ENCODE measurements at regions not wholly inside any gene's neighbourhood (a gene's known extent, or its start where the extent isn't known, plus 50 kb on each side); places are given as distances from the start of the nearest gene placed in this dataset.
"Not testable (repeated sequence)": the region's sequence is repeated elsewhere in the genome, so short reads cannot be mapped to it uniquely, and the experiment has no call there.

- no peak for DNase-seq (ENCODE audit: extremely low read depth in 1 of 11, low read depth in 9 of 11, low spot score in 4 of 11)
These were observed 85.3 kb downstream of the TYW3 start for GRCh38 chr1:74818241-74818640.

- no peak for DNase-seq (ENCODE audit: extremely low read depth in 1 of 11, low read depth in 9 of 11, low spot score in 4 of 11)
These were observed 85.9 kb downstream of the TYW3 start for GRCh38 chr1:74818661-74819456.

GRCh38 chr1:74822851-74823401, 90.0 kb downstream of the TYW3 start:
- no peak for DNase-seq (ENCODE audit: extremely low read depth in 1 of 11, low read depth in 9 of 11, low spot score in 4 of 11)

- DNase-seq (ENCODE audit: extremely low read depth in 1 of 11, low read depth in 9 of 11, low spot score in 4 of 11) = no peak
These were observed 91.7 kb downstream of the TYW3 start for GRCh38 chr1:74824497-74825107.

- no peak for DNase-seq (ENCODE audit: extremely low read depth in 1 of 11, low read depth in 9 of 11, low spot score in 4 of 11)
These were observed 97.8 kb downstream of the TYW3 start for GRCh38 chr1:74830766-74831165.

- DNase-seq (ENCODE audit: extremely low read depth in 1 of 11, low read depth in 9 of 11, low spot score in 4 of 11) = no peak
These were observed 101.3 kb downstream of the TYW3 start for GRCh38 chr1:74834261-74834660.

- no peak for DNase-seq (ENCODE audit: extremely low read depth in 1 of 11, low read depth in 9 of 11, low spot score in 4 of 11)
These were observed 102.1 kb downstream of the TYW3 start for GRCh38 chr1:74835051-74835450.

- no peak for DNase-seq (ENCODE audit: extremely low read depth in 1 of 11, low read depth in 9 of 11, low spot score in 4 of 11)
These were observed 109.8 kb downstream of the TYW3 start for GRCh38 chr1:74842726-74843125.

- DNase-seq (ENCODE audit: extremely low read depth in 1 of 11, low read depth in 9 of 11, low spot score in 4 of 11) = no peak
These were observed 114.8 kb downstream of the TYW3 start for GRCh38 chr1:74847715-74848114.

GRCh38 chr1:74853756-74854155, 120.8 kb downstream of the TYW3 start:
- DNase-seq (ENCODE audit: extremely low read depth in 1 of 11, low read depth in 9 of 11, low spot score in 4 of 11) = no peak

GRCh38 chr1:74856174-74856573, 123.2 kb downstream of the TYW3 start:
- DNase-seq (ENCODE audit: extremely low read depth in 1 of 11, low read depth in 9 of 11, low spot score in 4 of 11) = no peak

- no peak for DNase-seq (ENCODE audit: extremely low read depth in 1 of 11, low read depth in 9 of 11, low spot score in 4 of 11)
These were observed 124.7 kb downstream of the TYW3 start for GRCh38 chr1:74857676-74858075.

- DNase-seq (ENCODE audit: extremely low read depth in 1 of 11, low read depth in 9 of 11, low spot score in 4 of 11) = no peak
These were observed 125.2 kb downstream of the TYW3 start for GRCh38 chr1:74858136-74858535.

- DNase-seq (ENCODE audit: extremely low read depth in 1 of 11, low read depth in 9 of 11, low spot score in 4 of 11) = no peak
These were observed 128.9 kb downstream of the TYW3 start for GRCh38 chr1:74861867-74862266.

- no peak for DNase-seq (ENCODE audit: extremely low read depth in 1 of 11, low read depth in 9 of 11, low spot score in 4 of 11)
These were observed 136.8 kb downstream of the TYW3 start for GRCh38 chr1:74869702-74870101.

- DNase-seq (ENCODE audit: extremely low read depth in 1 of 11, low read depth in 9 of 11, low spot score in 4 of 11) = not testable (repeated sequence)
These were observed 144.4 kb downstream of the TYW3 start for GRCh38 chr1:74877366-74877765.

- DNase-seq (ENCODE audit: extremely low read depth in 1 of 11, low read depth in 9 of 11, low spot score in 4 of 11) = no peak
These were observed 162.5 kb downstream of the TYW3 start for GRCh38 chr1:74895411-74895810.

- DNase-seq (ENCODE audit: extremely low read depth in 1 of 11, low read depth in 9 of 11, low spot score in 4 of 11) = no peak
These were observed 175.2 kb downstream of the TYW3 start for GRCh38 chr1:74908131-74908530.

- no peak for DNase-seq (ENCODE audit: extremely low read depth in 1 of 11, low read depth in 9 of 11, low spot score in 4 of 11)
These were observed 175.8 kb downstream of the TYW3 start for GRCh38 chr1:74908797-74909196.

- DNase-seq (ENCODE audit: extremely low read depth in 1 of 11, low read depth in 9 of 11, low spot score in 4 of 11) = no peak
These were observed 181.0 kb downstream of the TYW3 start for GRCh38 chr1:74913978-74914377.

- DNase-seq (ENCODE audit: extremely low read depth in 1 of 11, low read depth in 9 of 11, low spot score in 4 of 11) = no peak
These were observed 200.5 kb downstream of the TYW3 start for GRCh38 chr1:74933500-74933899.
